Endothelial cell of umbilical vein (primary cell): ENCODE measurements at regions not wholly inside any gene's neighbourhood (a gene's known extent, or its start where the extent isn't known, plus 50 kb on each side); places are given as distances from the start of the nearest gene placed in this dataset.

Source experiments
- EZH2 ChIP-seq: IDR thresholded peaks from 2 replicates; pipeline ENCODE4 v1.6.1; 2012; ENCODE audit warnings: borderline replicate concordance, low read depth, mild to moderate bottlenecking, moderate library complexity, low read length, inconsistent platforms; ENCODE audit not compliant: severe bottlenecking
- GATA2 ChIP-seq: IDR thresholded peaks from 2 replicates; pipeline ENCODE4 v1.7.0; 2011; ENCODE audit warnings: low read depth, mild to moderate bottlenecking, moderate library complexity, mixed read lengths, low read length; ENCODE audit not compliant: insufficient read length, insufficient read depth
- MYC ChIP-seq: IDR thresholded peaks from one replicate; pipeline ENCODE4 v1.6.1; 2011; ENCODE audit warnings: mild to moderate bottlenecking, low read depth, low read length
- POLR2A ChIP-seq: IDR thresholded peaks from 2 replicates; pipeline ENCODE4 v1.6.1; 2012; ENCODE audit warnings: low read depth, mild to moderate bottlenecking, control low read depth, low read length
- POLR2AphosphoS5 ChIP-seq: IDR thresholded peaks from 2 replicates; pipeline ENCODE4 v1.6.1; 2012; ENCODE audit warnings: low read depth, mild to moderate bottlenecking, control low read depth, low read length, moderate library complexity; ENCODE audit not compliant: insufficient read depth
- TF ChIP-seq, protein P1 (sequence below), 2 donors: IDR thresholded peaks; 1 replicate in 1 of 2; 2 replicates in 1 of 2; pipeline ENCODE4 v1.5.1; 2011; ENCODE audit warnings: low read length in 2 of 2, mild to moderate bottlenecking in 2 of 2, moderate library complexity in 2 of 2, control low read depth in 1 of 2, inconsistent platforms in 1 of 2, low read depth in 1 of 2; ENCODE audit not compliant: insufficient read depth in 1 of 2; ENCODE audit errors: extremely low read depth in 1 of 2
- TF ChIP-seq, protein P2 (sequence below): IDR thresholded peaks from 2 replicates; pipeline ENCODE4 v1.6.1; 2011; ENCODE audit not compliant: insufficient read depth, insufficient read length

DNA sequence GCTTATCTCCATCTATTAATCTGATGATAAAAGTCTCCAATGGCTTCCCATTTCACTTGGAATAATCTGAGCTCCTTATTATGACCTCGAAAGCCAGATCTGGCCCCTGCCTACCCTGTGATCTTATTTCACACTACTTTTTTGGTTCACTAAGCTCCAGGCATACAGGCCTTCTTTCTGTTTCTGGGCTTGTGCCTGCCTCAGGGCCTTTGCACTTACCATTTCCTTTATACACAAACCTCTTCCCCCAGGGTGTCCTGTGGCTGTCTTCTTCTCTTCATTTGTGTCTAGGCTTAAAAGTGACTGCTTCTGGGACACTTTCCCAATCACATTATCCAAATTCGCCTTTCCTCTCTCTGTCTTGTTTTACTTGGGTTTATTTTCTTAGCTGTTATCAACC lies 478.8 kb downstream of the LRIG3 start:
- TF ChIP-seq, protein P1, sequence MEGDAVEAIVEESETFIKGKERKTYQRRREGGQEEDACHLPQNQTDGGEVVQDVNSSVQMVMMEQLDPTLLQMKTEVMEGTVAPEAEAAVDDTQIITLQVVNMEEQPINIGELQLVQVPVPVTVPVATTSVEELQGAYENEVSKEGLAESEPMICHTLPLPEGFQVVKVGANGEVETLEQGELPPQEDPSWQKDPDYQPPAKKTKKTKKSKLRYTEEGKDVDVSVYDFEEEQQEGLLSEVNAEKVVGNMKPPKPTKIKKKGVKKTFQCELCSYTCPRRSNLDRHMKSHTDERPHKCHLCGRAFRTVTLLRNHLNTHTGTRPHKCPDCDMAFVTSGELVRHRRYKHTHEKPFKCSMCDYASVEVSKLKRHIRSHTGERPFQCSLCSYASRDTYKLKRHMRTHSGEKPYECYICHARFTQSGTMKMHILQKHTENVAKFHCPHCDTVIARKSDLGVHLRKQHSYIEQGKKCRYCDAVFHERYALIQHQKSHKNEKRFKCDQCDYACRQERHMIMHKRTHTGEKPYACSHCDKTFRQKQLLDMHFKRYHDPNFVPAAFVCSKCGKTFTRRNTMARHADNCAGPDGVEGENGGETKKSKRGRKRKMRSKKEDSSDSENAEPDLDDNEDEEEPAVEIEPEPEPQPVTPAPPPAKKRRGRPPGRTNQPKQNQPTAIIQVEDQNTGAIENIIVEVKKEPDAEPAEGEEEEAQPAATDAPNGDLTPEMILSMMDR (IDR thresholded peaks at IDR 0.05; ENCODE audit: extremely low read depth in 1 of 2, insufficient read depth in 1 of 2, low read depth in 1 of 2, low read length in 2 of 2), result no peak
- TF ChIP-seq EZH2 (no peak), POLR2AphosphoS5 (no peak), POLR2A (no peak), MYC (no peak), GATA2 (no peak)
- TF ChIP-seq, protein P2, sequence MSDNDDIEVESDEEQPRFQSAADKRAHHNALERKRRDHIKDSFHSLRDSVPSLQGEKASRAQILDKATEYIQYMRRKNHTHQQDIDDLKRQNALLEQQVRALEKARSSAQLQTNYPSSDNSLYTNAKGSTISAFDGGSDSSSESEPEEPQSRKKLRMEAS, result no peak
